SK-N-SH (cell line): ENCODE measurements at regions not wholly inside any gene's neighbourhood (a gene's known extent, or its start where the extent isn't known, plus 50 kb on each side); places are given as distances from the start of the nearest gene placed in this dataset.

Source experiments
- CTCF ChIA-PET: fragments of 300-600, 350-600 bp; formaldehyde crosslinking; extraction: SDS; loops from one replicate; lab custom pipeline; 2021; lab: Yijun Ruan, JAX
- POLR2A ChIA-PET: fragments of 350-600 bp; sonication (Branson Sonifier 250); formaldehyde crosslinking; extraction: SDS; loops from one replicate; lab custom pipeline; 2020; ENCODE audit warnings: antibody characterized with exemption, inconsistent platforms; lab: Yijun Ruan, JAX
- DNase-seq: peaks from one replicate; pipeline ENCODE4 v3.0.0; 2012
- H2AFZ ChIP-seq: fragments of 200-600 bp; sonication (generic); 2 replicates; pipeline ENCODE4 v1.8.1; 2016; ENCODE audit warnings: antibody characterized with exemption, mild to moderate bottlenecking, low read depth
- H3F3A ChIP-seq: fragments of 200-600 bp; sonication (generic); replicated peaks from 2 replicates; pipeline ENCODE3; 2016; ENCODE audit warnings: antibody characterized with exemption, mild to moderate bottlenecking; ENCODE audit not compliant: insufficient read depth
- H3K27ac ChIP-seq, 2 experiments: fragments of 200-500 bp in 1 of 2; fragments of 200-600 bp in 1 of 2; sonication (Bioruptor generic) in 1 of 2; sonication (generic), shearing (Covaris generic) in 1 of 2; 2 replicates each; pipeline versions ENCODE4 v1.5.1 to v1.6.1; 2014 to 2016; ENCODE audit warnings: low read depth in 2 of 2, inconsistent platforms in 1 of 2, low read length in 1 of 2, mild to moderate bottlenecking in 1 of 2, mixed read lengths in 1 of 2
- H3K27me3 ChIP-seq: fragments of 200-600 bp; sonication (generic), shearing (Covaris generic); 2 replicates; pipeline ENCODE4 v1.6.1; 2016; ENCODE audit warnings: mixed run types; ENCODE audit not compliant: insufficient read depth
- H3K36me3 ChIP-seq, 2 experiments: fragments of 200-500 bp in 1 of 2; fragments of 200-600 bp in 1 of 2; sonication (Bioruptor generic) in 1 of 2; sonication (generic) in 1 of 2; replicated peaks in 1 of 2; 2 replicates each; pipeline versions ENCODE3 to v1.5.1; 2014 to 2016; ENCODE audit warnings: low read length in 1 of 2, mild to moderate bottlenecking in 1 of 2; ENCODE audit not compliant: insufficient read depth in 2 of 2, control insufficient read depth in 1 of 2
- H3K4me1 ChIP-seq, 2 experiments: fragments of 200-500 bp in 1 of 2; fragments of 200-600 bp in 1 of 2; sonication (Bioruptor generic) in 1 of 2; sonication (generic), shearing (Covaris generic) in 1 of 2; 2 replicates each; pipeline versions ENCODE4 v1.5.1 to v1.6.1; 2014 to 2016; ENCODE audit warnings: low read depth in 1 of 2, low read length in 1 of 2, mixed run types in 1 of 2; ENCODE audit not compliant: insufficient read depth in 2 of 2, control insufficient read depth in 1 of 2
- H3K4me2 ChIP-seq: fragments of 200-600 bp; sonication (generic), shearing (Covaris generic); 2 replicates; pipeline ENCODE4 v1.6.1; 2017; ENCODE audit warnings: mixed run types
- H3K4me3 ChIP-seq, 2 experiments: fragments of 200-500 bp in 1 of 2; fragments of 200-600 bp in 1 of 2; sonication (Bioruptor generic) in 1 of 2; sonication (generic), shearing (Covaris generic) in 1 of 2; 2 replicates each; pipeline versions ENCODE4 v1.5.1 to v1.8.1; 2014 to 2016; ENCODE audit warnings: low read depth in 2 of 2, inconsistent platforms in 1 of 2, low read length in 1 of 2, mild to moderate bottlenecking in 1 of 2, mixed read lengths in 1 of 2, moderate library complexity in 1 of 2
- H3K79me2 ChIP-seq: fragments of 200-600 bp; sonication (generic); 2 replicates; pipeline ENCODE4 v1.8.1; 2017; ENCODE audit warnings: mild to moderate bottlenecking; ENCODE audit not compliant: insufficient read depth
- H3K9ac ChIP-seq: fragments of 200-600 bp; sonication (generic); 2 replicates; pipeline ENCODE4 v1.6.1; 2017; ENCODE audit warnings: mixed run types
- H3K9me2 ChIP-seq: fragments of 200-600 bp; sonication (generic); 2 replicates; pipeline ENCODE4 v1.6.1; 2017; ENCODE audit warnings: mixed run types
- H3K9me3 ChIP-seq: fragments of 200-600 bp; sonication (generic); 2 replicates; pipeline ENCODE4 v1.6.1; 2017; ENCODE audit warnings: mixed run types, mild to moderate bottlenecking, moderate library complexity
- H4K20me1 ChIP-seq: fragments of 200-600 bp; sonication (generic); 2 replicates; pipeline ENCODE4 v1.6.1; 2017; ENCODE audit warnings: mild to moderate bottlenecking, mixed run types; ENCODE audit not compliant: insufficient read depth
- CHD2 ChIP-seq: fragments of 150-350 bp; IDR thresholded peaks from 2 replicates; pipeline ENCODE4 v1.6.1; 2018; ENCODE audit warnings: low read length; ENCODE audit not compliant: partially characterized antibody
- CTCF ChIP-seq: fragments of 200-600 bp; sonication (generic); IDR thresholded peaks from 2 replicates; pipeline ENCODE4 v1.6.1; 2017; ENCODE audit warnings: antibody characterized with exemption, mild to moderate bottlenecking, moderate library complexity
- EP300 ChIP-seq, 2 experiments: IDR thresholded peaks; 2 replicates each; pipeline versions ENCODE4 v1.4.0 to v1.6.1; 2012; ENCODE audit warnings: borderline replicate concordance in 1 of 2, low read depth in 1 of 2, low read length in 1 of 2
- EZH2phosphoT487 ChIP-seq: fragments of 200-600 bp; sonication (generic); IDR thresholded peaks from 2 replicates; pipeline ENCODE4 v1.6.1; 2017; ENCODE audit warnings: low read depth, mixed run types, mild to moderate bottlenecking, antibody characterized with exemption, moderate library complexity, borderline replicate concordance
- GABPA ChIP-seq: IDR thresholded peaks from 2 replicates; pipeline ENCODE4 v1.4.0; 2012; ENCODE audit warnings: low read depth, mild to moderate bottlenecking
- GATA2 ChIP-seq: sonication (generic); formaldehyde crosslinking; IDR thresholded peaks from 2 replicates; pipeline ENCODE4 v1.5.0; 2020; ENCODE audit warnings: mild to moderate bottlenecking, missing genetic modification reagents
- JUND ChIP-seq: IDR thresholded peaks from 2 replicates; pipeline ENCODE4 v1.4.0; 2012
- MXI1 ChIP-seq: IDR thresholded peaks from 2 replicates; pipeline ENCODE4 v1.6.1; 2012; ENCODE audit warnings: mild to moderate bottlenecking, low read depth, low read length, improper control_type of control experiment
- NFIC ChIP-seq: IDR thresholded peaks from 2 replicates; pipeline ENCODE4 v1.4.0; 2012; ENCODE audit warnings: borderline replicate concordance
- PBX3 ChIP-seq: IDR thresholded peaks from 2 replicates; pipeline ENCODE4; 2012
- SIN3A ChIP-seq: IDR thresholded peaks from 2 replicates; pipeline ENCODE4 v1.6.1; 2012; ENCODE audit warnings: low read depth, mild to moderate bottlenecking, low read length, moderate library complexity, borderline replicate concordance
- SMC3 ChIP-seq: IDR thresholded peaks from 2 replicates; pipeline ENCODE4 v1.6.1; 2012; ENCODE audit warnings: low read depth, low read length, improper control_type of control experiment
- TCF12 ChIP-seq: IDR thresholded peaks from 2 replicates; pipeline ENCODE4 v1.4.0; 2012
- USF2 ChIP-seq: fragments of 150-350 bp; IDR thresholded peaks from 2 replicates; pipeline ENCODE4 v1.6.1; 2017; ENCODE audit warnings: antibody characterized with exemption, low read length, low read depth, borderline replicate concordance
- ZBTB33 ChIP-seq: IDR thresholded peaks from 2 replicates; pipeline ENCODE4 v1.4.0; 2012; ENCODE audit warnings: low read depth, borderline replicate concordance
- WGBS: methylation state at CpG from one replicate; pipeline ENCODE4 v1.1.6; 2017; ENCODE audit warnings: low lambda C conversion rate; 5-methylcytosine and 5-hydroxymethylcytosine counted together
- TF ChIP-seq, protein P1 (sequence below): IDR thresholded peaks from 2 replicates; pipeline ENCODE4 v1.4.0; 2012; ENCODE audit warnings: low read depth

DNA sequence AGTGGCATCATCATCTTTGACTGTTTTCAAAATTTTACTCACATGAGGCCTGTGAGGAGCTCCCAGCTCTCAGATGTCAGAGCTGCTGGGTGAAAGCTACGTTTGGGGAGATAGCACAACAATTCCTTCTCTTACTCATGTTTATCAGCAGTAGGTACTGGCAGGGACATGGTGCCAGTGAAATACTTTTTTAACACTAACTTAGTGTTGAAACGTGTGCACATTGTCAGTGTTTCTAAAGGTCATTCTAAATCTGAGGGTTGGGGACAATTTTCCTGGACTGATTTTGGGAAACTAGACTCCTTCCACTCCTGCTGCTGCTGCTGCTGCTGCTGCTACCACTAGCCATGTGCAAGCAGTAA lies 487.4 kb downstream of the PDCD6IP start:
- no peak overlapping the region for H2AFZ ChIP-seq
- no peak overlapping the region for H3K9ac ChIP-seq
- peaks cover 0 to 12% of the 10 kb centered on the region in 2 experiments; a peak in 3 of 4 replicates for H3K4me1 ChIP-seq
- TF ChIP-seq TCF12: no peak
- no peak for TF ChIP-seq SIN3A
- TF ChIP-seq MXI1: no peak
- no peak for TF ChIP-seq EZH2phosphoT487
- no peak for TF ChIP-seq SMC3
- no peak for TF ChIP-seq NFIC
- TF ChIP-seq ZBTB33: no peak
- TF ChIP-seq, protein P1, sequence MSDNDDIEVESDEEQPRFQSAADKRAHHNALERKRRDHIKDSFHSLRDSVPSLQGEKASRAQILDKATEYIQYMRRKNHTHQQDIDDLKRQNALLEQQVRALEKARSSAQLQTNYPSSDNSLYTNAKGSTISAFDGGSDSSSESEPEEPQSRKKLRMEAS: no peak
- no peak for TF ChIP-seq JUND
- TF ChIP-seq CTCF: no peak
- no peaks in the 10 kb centered on the region for H3K9me2 ChIP-seq
- H3K27ac ChIP-seq: peak overlapping the region in 1 of 2 experiments; percentile 58; a peak in 1 of 4 replicates
- H4K20me1 ChIP-seq: no peaks in the 10 kb centered on the region
- WGBS: 24% methylated on average over 2 of the region's 2 CpGs
- ChIA-PET CTCF (interaction anchor here (4.0 kb wide), 1 partner anchor 25 kb away, joined by 11 read pairs; no protein-coding TSS in a partner anchor), POLR2A (no interaction called here)
- no peak overlapping the region for H3K4me2 ChIP-seq
- H3K36me3 ChIP-seq: no peaks in the 10 kb centered on the region
- no peaks in the 10 kb centered on the region for H3K27me3 ChIP-seq
- no peaks in the 10 kb centered on the region for H3F3A ChIP-seq
- H3K79me2 ChIP-seq: no peaks in the 10 kb centered on the region
- no peak overlapping the region for H3K4me3 ChIP-seq
- DNase-seq: no peak
- no peaks in the 10 kb centered on the region for H3K9me3 ChIP-seq

- Histone ChIP-seq H3K36me3 (no peaks in the 10 kb centered on the region), H3F3A (no peaks in the 10 kb centered on the region), H3K9me2 (no peaks in the 10 kb centered on the region), H2AFZ (no peak overlapping the region), H3K4me3 (no peak overlapping the region), H3K4me1 (peaks cover 8 to 21% of the 10 kb centered on the region in 2 experiments; a peak in 3 of 4 replicates), H3K79me2 (no peaks in the 10 kb centered on the region), H3K9ac (no peak overlapping the region), H3K27ac (peak overlapping the region in 1 of 2 experiments; percentile 81; a peak in 2 of 4 replicates), H3K27me3 (no peaks in the 10 kb centered on the region), H3K4me2 (no peak overlapping the region), H3K9me3 (no peaks in the 10 kb centered on the region), H4K20me1 (no peaks in the 10 kb centered on the region)
- DNase-seq: peak; percentile 3
- POLR2A ChIA-PET: interaction anchor here (0.9 kb wide), 1 partner anchor 10 kb away, joined by 3 read pairs; no protein-coding TSS in a partner anchor
- CTCF ChIA-PET: interaction anchor here (0.6 to 2.4 kb wide), 5 partner anchors 8 to 545 kb away, joined by 3 to 15 read pairs (median 3); no protein-coding TSS in a partner anchor
- 34% methylated on average over 3 of the region's 3 CpGs for WGBS
- TF ChIP-seq SIN3A (no peak), USF2 (no peak), MXI1 (no peak), PBX3 (no peak), GABPA (no peak), EP300 (IDR thresholded peaks at IDR 0.05; ENCODE audit: borderline replicate concordance in 1 of 2, low read depth in 1 of 2, low read length in 1 of 2) (peak in 1 of 2 experiments; percentile 71; a peak in 1 of 4 replicates), TCF12 (no peak), GATA2 (peak; percentile 77), CTCF (no peak), CHD2 (no peak)
- TF ChIP-seq, protein P1: no peak
Measured at GRCh38 chr3:34292605-34293300, 494.3 kb downstream of the PDCD6IP start.
